ENCODE measurements at regions not wholly inside any gene's neighbourhood (a gene's known extent, or its start where the extent isn't known, plus 50 kb on each side); places are given as distances from the start of the nearest gene placed in this dataset.

DNA sequence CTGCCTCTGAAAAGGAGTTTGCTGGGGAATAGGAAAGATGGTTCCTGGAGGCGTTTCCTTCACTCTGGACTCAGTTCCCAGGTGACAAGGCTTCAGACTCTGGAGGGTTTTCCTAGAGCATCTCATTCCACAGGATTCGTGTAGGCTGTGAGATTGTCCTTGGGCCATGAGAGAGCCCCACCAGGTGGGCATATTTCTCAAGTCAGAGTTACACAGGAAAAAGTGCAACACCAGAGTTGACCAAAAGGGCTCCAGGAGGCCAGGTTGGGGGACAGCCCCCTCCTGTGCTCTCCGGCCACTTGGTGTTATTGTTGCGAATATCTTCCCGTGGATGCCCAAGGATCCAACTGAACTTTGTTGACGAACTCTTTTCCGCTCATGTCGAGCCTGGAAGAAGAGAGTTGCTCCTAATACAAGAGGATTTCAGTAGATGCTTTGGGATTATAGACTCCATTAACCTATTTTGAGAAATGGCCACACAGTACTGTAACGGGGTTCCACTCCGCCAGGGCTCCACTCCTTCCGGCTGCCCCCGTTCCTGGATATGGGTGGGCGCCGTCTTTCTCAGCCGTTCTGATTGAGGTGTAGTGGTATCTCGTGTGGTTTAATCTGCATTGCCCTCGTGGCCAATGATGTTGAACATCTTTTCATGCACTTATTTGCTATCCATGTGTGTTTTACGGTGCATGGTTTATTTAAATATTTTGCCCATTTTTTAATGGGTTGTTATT is 580.3 kb downstream of the BRD1 start:
- Mint-ChIP-seq H3K27me3 (peaks cover 5 to 12% of the 10 kb centered on the region in 2 donors), H3K9me3 (no peaks in the 10 kb centered on the region), H3K4me1 (no peaks in the 10 kb centered on the region), H3K27ac (no peak overlapping the region), H3K36me3 (no peaks in the 10 kb centered on the region), H3K4me3 (no peak overlapping the region)
- DNase-seq, result no peak
- no peak for ATAC-seq (replicated peaks)

DNA sequence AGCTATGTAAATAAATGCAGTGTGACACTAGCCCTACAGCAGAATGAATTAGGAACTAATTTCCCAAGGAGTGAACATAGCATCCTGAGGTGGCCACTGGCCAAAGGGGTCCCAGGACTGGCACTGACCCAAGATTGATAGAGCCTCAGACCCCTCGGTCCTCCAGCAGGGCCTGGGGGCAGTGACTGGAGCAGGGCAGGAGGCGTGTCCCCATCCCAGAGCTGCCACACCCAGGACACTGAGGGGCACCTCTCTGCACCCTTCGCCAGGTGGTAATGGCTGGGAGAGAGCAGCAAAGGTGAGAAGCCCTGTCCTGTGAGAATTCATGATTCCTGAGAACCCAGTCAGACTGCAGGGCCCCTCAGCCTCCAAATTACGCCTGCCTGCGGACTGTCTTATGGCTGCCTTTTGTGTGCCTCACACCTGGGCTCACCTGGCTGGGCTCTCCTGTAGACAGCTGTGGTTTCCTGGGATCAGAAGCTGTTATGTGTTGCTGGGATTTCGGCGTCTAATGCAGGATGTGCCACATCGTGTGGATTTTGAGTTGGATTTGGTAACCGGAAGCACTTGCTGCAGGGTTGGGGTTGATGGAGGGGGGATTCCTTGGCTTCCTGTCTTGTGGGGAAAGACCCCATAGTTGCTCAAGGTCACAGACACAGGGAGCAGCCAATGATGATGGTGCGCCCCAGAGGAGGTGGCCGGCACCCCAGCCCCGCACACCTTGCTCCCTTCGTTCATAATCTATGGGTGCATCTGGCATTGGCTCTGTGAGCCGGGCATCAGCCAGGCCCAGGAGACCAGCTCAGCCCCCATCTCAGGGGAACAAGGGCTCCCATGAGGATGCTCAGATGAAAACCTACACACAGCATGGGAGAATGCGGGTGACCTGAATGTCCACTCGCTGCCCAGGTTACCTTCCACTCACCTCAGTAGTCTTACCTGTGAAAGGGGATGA is 582.9 kb downstream of the BRD1 start:
- no peak for ATAC-seq (replicated peaks)
- no peak for DNase-seq
- no peaks in the 10 kb centered on the region for H3K36me3 Mint-ChIP-seq
- H3K9me3 Mint-ChIP-seq, result no peaks in the 10 kb centered on the region
- no peak overlapping the region for H3K4me3 Mint-ChIP-seq
- H3K4me1 Mint-ChIP-seq, result no peaks in the 10 kb centered on the region
- H3K27ac Mint-ChIP-seq, result no peak overlapping the region
- peaks cover 0 to 6% of the 10 kb centered on the region in 2 donors for H3K27me3 Mint-ChIP-seq

- Mint-ChIP-seq H3K4me3 (no peak overlapping the region), H3K36me3 (no peaks in the 10 kb centered on the region), H3K27ac (no peak overlapping the region), H3K27me3 (peaks cover 0 to 6% of the 10 kb centered on the region in 2 donors), H3K4me1 (no peaks in the 10 kb centered on the region), H3K9me3 (no peaks in the 10 kb centered on the region)
- DNase-seq (no peak), ATAC-seq (replicated peaks) (no peak)
Measured at GRCh38 chr22:49243965-49244364, 583.7 kb downstream of the BRD1 start.

DNA sequence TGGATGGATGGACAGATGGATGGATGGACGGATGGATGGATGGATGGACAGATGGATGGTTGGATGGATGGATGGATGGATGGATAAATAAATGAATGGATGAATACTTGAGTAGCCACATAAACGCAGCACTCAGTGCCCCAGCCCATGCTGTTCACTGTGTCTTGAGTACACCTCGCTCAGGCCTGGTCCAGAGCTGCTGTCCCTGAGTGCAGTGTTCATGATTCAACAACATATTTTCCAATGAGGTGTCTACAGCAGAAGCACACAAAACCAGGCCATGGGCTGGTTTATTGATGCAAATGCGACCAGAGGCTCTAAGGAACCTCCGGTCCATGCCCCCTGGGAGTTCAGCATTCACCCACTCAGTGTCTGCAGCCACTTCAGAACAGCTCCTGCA is 584.3 kb downstream of the BRD1 start:
- no peak for ATAC-seq (replicated peaks)
- no peaks in the 10 kb centered on the region for H3K4me1 Mint-ChIP-seq
- no peaks in the 10 kb centered on the region for H3K36me3 Mint-ChIP-seq
- H3K27ac Mint-ChIP-seq, result no peak overlapping the region
- peaks cover 0 to 6% of the 10 kb centered on the region in 2 donors for H3K27me3 Mint-ChIP-seq
- H3K9me3 Mint-ChIP-seq, result no peaks in the 10 kb centered on the region
- no peak overlapping the region for H3K4me3 Mint-ChIP-seq
- no peak for DNase-seq

- Mint-ChIP-seq H3K36me3 (no peaks in the 10 kb centered on the region), H3K27me3 (peaks cover 0 to 6% of the 10 kb centered on the region in 2 donors), H3K4me1 (no peaks in the 10 kb centered on the region), H3K9me3 (no peaks in the 10 kb centered on the region), H3K27ac (no peak overlapping the region), H3K4me3 (no peak overlapping the region)
- DNase-seq (no peak), ATAC-seq (replicated peaks) (no peak)
Measured at GRCh38 chr22:49242480-49242879, 585.2 kb downstream of the BRD1 start.

DNA sequence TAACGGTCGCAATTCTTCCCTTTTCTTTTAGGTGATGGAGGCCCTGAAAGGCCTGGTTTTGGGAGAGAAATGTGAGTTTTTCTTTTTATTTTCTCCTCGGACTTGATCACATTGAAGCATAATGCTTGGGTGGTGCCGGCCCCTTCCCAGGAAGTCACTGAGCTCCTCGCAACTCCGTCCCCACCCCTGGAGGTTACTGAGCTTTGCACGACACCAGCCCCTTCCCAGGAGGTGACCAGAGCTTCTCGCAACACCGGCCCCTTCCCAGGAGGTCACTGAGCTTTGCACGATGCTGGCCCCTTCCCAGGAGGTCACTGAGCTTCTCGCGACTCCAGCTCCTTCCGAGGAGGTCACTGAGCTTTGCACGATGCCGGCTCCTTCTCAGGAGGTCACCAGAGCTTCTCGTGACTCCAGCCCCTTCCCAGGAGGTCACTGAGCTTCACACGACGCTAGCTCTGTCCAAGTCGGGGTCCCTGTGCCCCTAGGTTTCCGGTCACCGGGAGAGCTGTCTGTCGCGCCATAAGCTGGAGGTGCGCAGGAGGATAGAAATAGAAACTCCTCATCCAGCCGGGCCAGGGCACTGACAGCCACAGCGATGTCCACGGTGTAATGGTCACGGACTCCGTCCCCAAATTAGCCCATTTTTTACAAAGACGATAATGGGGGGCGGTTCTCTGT is 586.4 kb downstream of the BRD1 start:
- Mint-ChIP-seq H3K4me1 (no peaks in the 10 kb centered on the region), H3K27me3 (peaks cover 0 to 6% of the 10 kb centered on the region in 2 donors), H3K9me3 (no peaks in the 10 kb centered on the region), H3K36me3 (no peaks in the 10 kb centered on the region), H3K4me3 (no peak overlapping the region), H3K27ac (no peak overlapping the region)
- DNase-seq, result no peak
- no peak for ATAC-seq (replicated peaks)

DNA sequence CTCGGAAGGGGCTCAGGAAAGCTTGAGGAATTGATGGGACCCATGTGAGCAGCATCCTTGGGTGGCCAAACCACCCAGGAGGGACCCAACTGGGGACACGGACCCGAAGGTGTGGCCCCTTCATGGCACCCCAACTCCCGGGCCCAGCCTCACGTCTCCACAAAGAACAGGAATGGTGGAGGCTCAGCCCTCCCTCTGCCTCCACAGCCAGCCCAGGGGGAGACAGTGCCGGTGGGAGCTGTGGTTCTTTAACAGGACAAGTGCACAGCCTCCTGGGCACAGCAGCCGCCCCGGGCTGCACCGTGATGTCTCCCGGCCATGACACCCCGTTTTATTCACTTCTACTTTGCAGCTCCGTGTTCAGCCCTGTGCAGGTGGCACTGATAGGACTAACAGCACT is 587.2 kb downstream of the BRD1 start:
- H3K9me3 Mint-ChIP-seq, result no peaks in the 10 kb centered on the region
- no peak overlapping the region for H3K4me3 Mint-ChIP-seq
- no peaks in the 10 kb centered on the region for H3K4me1 Mint-ChIP-seq
- H3K27ac Mint-ChIP-seq, result no peak overlapping the region
- peaks cover 0 to 8% of the 10 kb centered on the region in 2 donors for H3K27me3 Mint-ChIP-seq
- no peaks in the 10 kb centered on the region for H3K36me3 Mint-ChIP-seq
- ATAC-seq (replicated peaks) (no peak), DNase-seq (no peak)

DNA sequence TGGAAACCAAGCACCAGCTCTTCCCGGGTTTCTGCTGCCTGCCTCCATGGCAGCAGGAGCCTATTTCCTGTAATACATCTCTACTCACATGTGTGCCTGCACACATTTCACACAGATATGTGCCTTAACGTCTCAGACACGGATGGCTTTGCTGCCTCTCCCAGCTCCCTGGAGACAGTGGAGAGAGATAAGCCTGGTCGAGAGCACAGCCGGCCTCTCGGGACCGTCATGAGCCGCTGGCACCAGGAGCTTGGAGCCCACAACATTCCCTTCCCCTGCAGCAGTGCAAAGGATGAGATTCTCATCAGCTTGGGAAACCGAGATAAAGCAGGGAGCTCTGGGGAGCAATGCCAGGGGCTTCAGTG is 587.7 kb downstream of the BRD1 start:
- Mint-ChIP-seq H3K4me1 (no peaks in the 10 kb centered on the region), H3K4me3 (no peak overlapping the region), H3K27ac (no peak overlapping the region), H3K27me3 (peaks cover 0 to 11% of the 10 kb centered on the region in 2 donors), H3K36me3 (no peaks in the 10 kb centered on the region), H3K9me3 (no peaks in the 10 kb centered on the region)
- DNase-seq (no peak), ATAC-seq (replicated peaks) (no peak)

GRCh38 chr22:49239264-49240015 is 588.2 kb downstream of the BRD1 start:
- H3K27me3 Mint-ChIP-seq, result peaks cover 0 to 11% of the 10 kb centered on the region in 2 donors
- no peaks in the 10 kb centered on the region for H3K36me3 Mint-ChIP-seq
- no peak for ATAC-seq (replicated peaks)
- H3K4me3 Mint-ChIP-seq, result no peak overlapping the region
- H3K27ac Mint-ChIP-seq, result no peak overlapping the region
- no peaks in the 10 kb centered on the region for H3K9me3 Mint-ChIP-seq
- no peak for DNase-seq
- no peaks in the 10 kb centered on the region for H3K4me1 Mint-ChIP-seq

DNA sequence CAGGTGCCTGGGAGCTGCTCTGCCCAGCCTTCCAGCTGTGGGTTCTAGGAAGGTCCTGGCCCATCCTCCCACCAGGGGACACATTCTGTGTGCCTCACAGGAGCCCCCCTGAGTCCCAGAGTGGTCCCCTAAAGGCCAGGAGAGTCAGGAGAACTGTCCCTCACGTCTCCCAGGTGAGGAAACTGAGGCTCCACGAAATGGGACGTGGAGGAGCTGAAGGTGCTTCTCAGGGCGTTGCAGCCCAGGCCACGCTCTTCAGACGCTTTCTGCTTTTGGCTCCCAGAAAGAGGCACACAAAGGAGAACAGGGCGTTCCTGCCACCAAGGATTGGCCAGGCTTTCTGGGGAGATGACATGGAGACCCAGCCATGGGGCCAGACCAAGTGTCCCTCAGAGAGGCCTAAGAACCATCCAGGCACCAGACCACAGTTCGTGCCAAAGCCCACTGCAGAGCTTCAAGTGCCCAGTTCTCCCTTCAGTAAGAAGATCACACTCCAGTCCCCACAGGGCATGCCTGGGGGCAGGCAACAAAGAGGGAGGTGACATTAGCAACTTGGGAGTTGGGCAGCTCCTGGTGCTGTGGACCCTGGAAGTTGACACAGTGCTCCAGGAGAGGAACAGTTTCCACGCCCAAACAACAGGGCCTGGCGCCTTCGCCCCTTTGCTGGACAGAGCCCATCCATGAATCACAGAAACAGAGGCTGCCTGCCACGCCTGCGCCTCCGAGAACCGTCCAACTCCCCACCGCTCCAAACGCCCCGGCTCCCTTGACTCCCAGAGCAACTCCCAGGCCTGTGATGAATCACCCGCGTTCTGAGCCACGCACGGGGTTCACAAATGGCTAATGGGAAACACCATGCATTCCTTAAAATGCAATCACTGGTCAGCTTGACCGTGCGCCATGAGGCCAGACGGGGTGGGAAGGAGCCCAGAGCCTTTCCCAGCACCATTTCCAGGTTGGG is 589.2 kb downstream of the BRD1 start:
- DNase-seq (no peak), ATAC-seq (replicated peaks) (no peak)
- Mint-ChIP-seq H3K27ac (no peak overlapping the region), H3K36me3 (no peaks in the 10 kb centered on the region), H3K9me3 (no peaks in the 10 kb centered on the region), H3K4me1 (no peaks in the 10 kb centered on the region), H3K27me3 (peaks cover 0 to 11% of the 10 kb centered on the region in 2 donors), H3K4me3 (no peak overlapping the region)

DNA sequence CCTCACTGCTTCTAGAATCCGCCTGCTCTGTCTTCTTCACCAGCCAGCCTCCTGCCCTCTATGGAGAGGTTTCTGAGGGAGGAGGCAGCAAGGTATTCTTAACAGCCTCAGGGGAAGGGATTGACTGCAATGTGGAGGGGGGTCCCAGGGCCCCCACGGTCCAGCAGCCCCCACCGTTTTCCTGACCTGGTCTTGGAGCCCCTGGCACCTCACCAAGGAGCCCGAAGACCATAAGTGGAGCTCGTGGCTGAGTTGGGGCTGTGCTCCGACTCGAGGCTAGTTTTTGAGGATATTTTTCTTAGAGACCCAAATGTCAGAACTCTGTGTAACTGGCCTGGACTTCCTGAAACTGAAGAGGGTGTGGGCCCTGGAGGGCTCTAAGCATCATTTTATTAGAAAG is 590.0 kb downstream of the BRD1 start:
- H3K27me3 Mint-ChIP-seq, result peaks cover 0 to 11% of the 10 kb centered on the region in 2 donors
- H3K4me1 Mint-ChIP-seq, result no peaks in the 10 kb centered on the region
- no peak for DNase-seq
- no peak overlapping the region for H3K27ac Mint-ChIP-seq
- no peaks in the 10 kb centered on the region for H3K36me3 Mint-ChIP-seq
- ATAC-seq (replicated peaks), result no peak
- no peaks in the 10 kb centered on the region for H3K9me3 Mint-ChIP-seq
- H3K4me3 Mint-ChIP-seq, result no peak overlapping the region

GRCh38 chr22:49237279-49237678 is 590.4 kb downstream of the BRD1 start:
- H3K27me3 Mint-ChIP-seq, result peaks cover 0 to 11% of the 10 kb centered on the region in 2 donors
- no peak overlapping the region for H3K4me3 Mint-ChIP-seq
- H3K4me1 Mint-ChIP-seq, result no peaks in the 10 kb centered on the region
- no peak overlapping the region for H3K27ac Mint-ChIP-seq
- ATAC-seq (replicated peaks) (no peak), DNase-seq (no peak)
- no peaks in the 10 kb centered on the region for H3K9me3 Mint-ChIP-seq
- no peaks in the 10 kb centered on the region for H3K36me3 Mint-ChIP-seq

- no peak overlapping the region for H3K27ac Mint-ChIP-seq
- DNase-seq (no peak), ATAC-seq (replicated peaks) (no peak)
- no peaks in the 10 kb centered on the region for H3K4me1 Mint-ChIP-seq
- no peaks in the 10 kb centered on the region for H3K9me3 Mint-ChIP-seq
- H3K27me3 Mint-ChIP-seq, result peaks cover 0 to 11% of the 10 kb centered on the region in 2 donors
- H3K4me3 Mint-ChIP-seq, result no peak overlapping the region
- no peaks in the 10 kb centered on the region for H3K36me3 Mint-ChIP-seq
Measured at GRCh38 chr22:49236541-49237075, 591.1 kb downstream of the BRD1 start.
